ENCODE measurements at regions not wholly inside any gene's neighbourhood (a gene's known extent, or its start where the extent isn't known, plus 50 kb on each side); places are given as distances from the start of the nearest gene placed in this dataset.

GRCh38 chr2:117723483-117723882 is 91.0 kb upstream of the DDX18 start:
- TF ChIP-seq, protein P1, sequence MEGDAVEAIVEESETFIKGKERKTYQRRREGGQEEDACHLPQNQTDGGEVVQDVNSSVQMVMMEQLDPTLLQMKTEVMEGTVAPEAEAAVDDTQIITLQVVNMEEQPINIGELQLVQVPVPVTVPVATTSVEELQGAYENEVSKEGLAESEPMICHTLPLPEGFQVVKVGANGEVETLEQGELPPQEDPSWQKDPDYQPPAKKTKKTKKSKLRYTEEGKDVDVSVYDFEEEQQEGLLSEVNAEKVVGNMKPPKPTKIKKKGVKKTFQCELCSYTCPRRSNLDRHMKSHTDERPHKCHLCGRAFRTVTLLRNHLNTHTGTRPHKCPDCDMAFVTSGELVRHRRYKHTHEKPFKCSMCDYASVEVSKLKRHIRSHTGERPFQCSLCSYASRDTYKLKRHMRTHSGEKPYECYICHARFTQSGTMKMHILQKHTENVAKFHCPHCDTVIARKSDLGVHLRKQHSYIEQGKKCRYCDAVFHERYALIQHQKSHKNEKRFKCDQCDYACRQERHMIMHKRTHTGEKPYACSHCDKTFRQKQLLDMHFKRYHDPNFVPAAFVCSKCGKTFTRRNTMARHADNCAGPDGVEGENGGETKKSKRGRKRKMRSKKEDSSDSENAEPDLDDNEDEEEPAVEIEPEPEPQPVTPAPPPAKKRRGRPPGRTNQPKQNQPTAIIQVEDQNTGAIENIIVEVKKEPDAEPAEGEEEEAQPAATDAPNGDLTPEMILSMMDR (IDR thresholded peaks at IDR 0.05) = no peak
- no peak for TF ChIP-seq POLR2A (IDR thresholded peaks at IDR 0.05)

All from Peyer's patch (tissue), 4 donors.